ENCODE measurements at regions not wholly inside any gene's neighbourhood (a gene's known extent, or its start where the extent isn't known, plus 50 kb on each side); places are given as distances from the start of the nearest gene placed in this dataset.

GRCh38 chr6:41454189-41454789 is 91.9 kb upstream of the FOXP4 start:
- 86% methylated on average over 8 of the region's 9 CpGs for WGBS (ENCODE audit: insufficient coverage)
- Histone ChIP-seq H3K4me3 (ENCODE audit: low read length) (no peak overlapping the region), H3K4me1 (ENCODE audit: control insufficient read depth, insufficient read depth, low read length) (peaks cover 4% of the 10 kb centered on the region), H3K27ac (ENCODE audit: low read length) (no peak overlapping the region), H3K27me3 (ENCODE audit: control insufficient read depth, insufficient read depth, low read length) (no peaks in the 10 kb centered on the region), H3K36me3 (ENCODE audit: control insufficient read depth, insufficient read depth, low read length) (no peaks in the 10 kb centered on the region), H3K9me3 (ENCODE audit: control insufficient read depth, insufficient read depth, low read length) (no peaks in the 10 kb centered on the region)
- intact Hi-C loops (cut with micrococcal nuclease) = no loop called here
- H3K4me3 Mint-ChIP-seq = no peak overlapping the region
- no peak overlapping the region for H3K27ac Mint-ChIP-seq
- no peak for TF ChIP-seq CTCF (IDR thresholded peaks at IDR 0.05)
- H3K4me1 Mint-ChIP-seq = no peaks in the 10 kb centered on the region
- ATAC-seq (no peak), DNase-seq (no peak)
- no peaks in the 10 kb centered on the region for H3K9me3 Mint-ChIP-seq
- H3K27me3 Mint-ChIP-seq (ENCODE audit: low read depth in 2 of 2) = peaks cover 8 to 15% of the 10 kb centered on the region in 2 donors
- no peaks in the 10 kb centered on the region for H3K36me3 Mint-ChIP-seq

GRCh38 chr6:41455410-41455809 is 90.8 kb upstream of the FOXP4 start:
- ATAC-seq (no peak), DNase-seq (no peak)
- no peak overlapping the region for H3K4me3 Mint-ChIP-seq
- WGBS (ENCODE audit: insufficient coverage) = 83% methylated on average over 2 of the region's 2 CpGs
- no peak overlapping the region for H3K27ac Mint-ChIP-seq
- H3K27me3 ChIP-seq (ENCODE audit: control insufficient read depth, insufficient read depth, low read length) = no peaks in the 10 kb centered on the region
- no peak overlapping the region for H3K4me3 ChIP-seq (ENCODE audit: low read length)
- no peaks in the 10 kb centered on the region for H3K36me3 Mint-ChIP-seq
- no peaks in the 10 kb centered on the region for H3K9me3 Mint-ChIP-seq
- H3K27me3 Mint-ChIP-seq (ENCODE audit: low read depth in 2 of 2) = peaks cover 8 to 20% of the 10 kb centered on the region in 2 donors
- intact Hi-C loops (cut with micrococcal nuclease) = no loop called here
- H3K4me1 ChIP-seq (ENCODE audit: control insufficient read depth, insufficient read depth, low read length) = no peaks in the 10 kb centered on the region
- no peaks in the 10 kb centered on the region for H3K9me3 ChIP-seq (ENCODE audit: control insufficient read depth, insufficient read depth, low read length)
- peaks cover 0 to 2% of the 10 kb centered on the region in 2 donors for H3K4me1 Mint-ChIP-seq
- H3K36me3 ChIP-seq (ENCODE audit: control insufficient read depth, insufficient read depth, low read length) = no peaks in the 10 kb centered on the region
- H3K27ac ChIP-seq (ENCODE audit: low read length) = no peak overlapping the region
- no peak for TF ChIP-seq CTCF (IDR thresholded peaks at IDR 0.05)

GRCh38 chr6:41455818-41456217 is 90.4 kb upstream of the FOXP4 start:
- Mint-ChIP-seq H3K4me3 (no peak overlapping the region), H3K4me1 (peaks cover 0 to 4% of the 10 kb centered on the region in 2 donors), H3K36me3 (no peaks in the 10 kb centered on the region), H3K9me3 (no peaks in the 10 kb centered on the region), H3K27ac (no peak overlapping the region), H3K27me3 (ENCODE audit: low read depth in 2 of 2) (peaks cover 10 to 21% of the 10 kb centered on the region in 2 donors)
- TF ChIP-seq CTCF (IDR thresholded peaks at IDR 0.05) = no peak
- Histone ChIP-seq H3K9me3 (ENCODE audit: control insufficient read depth, insufficient read depth, low read length) (no peaks in the 10 kb centered on the region), H3K27ac (ENCODE audit: low read length) (no peak overlapping the region), H3K4me1 (ENCODE audit: control insufficient read depth, insufficient read depth, low read length) (no peaks in the 10 kb centered on the region), H3K4me3 (ENCODE audit: low read length) (no peak overlapping the region), H3K27me3 (ENCODE audit: control insufficient read depth, insufficient read depth, low read length) (no peaks in the 10 kb centered on the region), H3K36me3 (ENCODE audit: control insufficient read depth, insufficient read depth, low read length) (no peaks in the 10 kb centered on the region)
- intact Hi-C loops (cut with micrococcal nuclease) = no loop called here
- 75% methylated on average over 4 of the region's 4 CpGs for WGBS (ENCODE audit: insufficient coverage)
- ATAC-seq (no peak), DNase-seq (no peak)

GRCh38 chr6:41457303-41457670 is 88.9 kb upstream of the FOXP4 start:
- Mint-ChIP-seq H3K36me3 (no peaks in the 10 kb centered on the region), H3K4me3 (no peak overlapping the region), H3K9me3 (no peaks in the 10 kb centered on the region), H3K27me3 (ENCODE audit: low read depth in 2 of 2) (peaks cover 23 to 24% of the 10 kb centered on the region in 2 donors), H3K27ac (no peak overlapping the region), H3K4me1 (peaks cover 0 to 4% of the 10 kb centered on the region in 2 donors)
- intact Hi-C loops (cut with micrococcal nuclease) = no loop called here
- H3K4me1 ChIP-seq (ENCODE audit: control insufficient read depth, insufficient read depth, low read length) = no peaks in the 10 kb centered on the region
- no peak overlapping the region for H3K4me3 ChIP-seq (ENCODE audit: low read length)
- H3K36me3 ChIP-seq (ENCODE audit: control insufficient read depth, insufficient read depth, low read length) = no peaks in the 10 kb centered on the region
- WGBS (ENCODE audit: insufficient coverage) = 91% methylated on average over 7 of the region's 8 CpGs
- no peak overlapping the region for H3K27ac ChIP-seq (ENCODE audit: low read length)
- no peak for TF ChIP-seq CTCF (IDR thresholded peaks at IDR 0.05)
- DNase-seq (no peak), ATAC-seq (no peak)
- no peaks in the 10 kb centered on the region for H3K9me3 ChIP-seq (ENCODE audit: control insufficient read depth, insufficient read depth, low read length)
- no peaks in the 10 kb centered on the region for H3K27me3 ChIP-seq (ENCODE audit: control insufficient read depth, insufficient read depth, low read length)

Data from natural killer cell (primary cell).